IMR-90 (cell line): ENCODE measurements at regions not wholly inside any gene's neighbourhood (a gene's known extent, or its start where the extent isn't known, plus 50 kb on each side); places are given as distances from the start of the nearest gene placed in this dataset.

Experiments used
- FOS ChIP-seq: fragments of 150-350 bp; IDR thresholded peaks from 2 replicates; pipeline ENCODE4 v1.6.1; 2016; ENCODE audit warnings: low read depth, low read length
- MAZ ChIP-seq: IDR thresholded peaks from 2 replicates; pipeline ENCODE4 v1.6.1; 2012; ENCODE audit warnings: low read depth, mild to moderate bottlenecking, low read length, improper control_type of control experiment, moderate library complexity, borderline replicate concordance
- POLR2A ChIP-seq: IDR thresholded peaks from 2 replicates; pipeline ENCODE4 v1.6.1; 2012; ENCODE audit warnings: mild to moderate bottlenecking, low read depth, low read length
- RFX5 ChIP-seq: IDR thresholded peaks from 2 replicates; pipeline ENCODE4 v1.8.0; 2012; ENCODE audit warnings: low read depth, mild to moderate bottlenecking, low read length, moderate library complexity
- TF ChIP-seq, protein P1 (sequence below): conservative IDR thresholded peaks from 2 replicates; pipeline ENCODE4 v1.5.1; 2012; ENCODE audit warnings: mild to moderate bottlenecking, low read depth, low read length, improper control_type of control experiment

DNA sequence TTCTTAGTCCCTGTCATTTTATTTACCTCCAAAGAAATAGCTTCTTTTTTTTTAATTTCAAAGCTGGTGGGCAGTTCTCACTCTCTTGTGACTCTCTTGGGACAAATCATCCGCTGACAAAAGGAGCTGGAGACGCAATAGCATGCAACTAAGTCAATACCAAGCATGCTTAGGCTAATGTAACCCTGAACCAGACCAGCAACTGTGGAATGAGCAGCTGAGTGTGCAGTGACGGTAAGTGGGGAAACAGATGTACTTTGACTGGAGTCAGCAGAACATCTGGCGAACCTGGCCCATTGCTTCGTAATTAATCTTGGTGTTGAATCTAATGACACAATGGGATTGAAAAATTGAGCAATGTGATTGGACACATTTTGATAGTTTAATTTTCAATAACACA lies 280.7 kb upstream of the PLXNA2 start:
- TF ChIP-seq, protein P1, sequence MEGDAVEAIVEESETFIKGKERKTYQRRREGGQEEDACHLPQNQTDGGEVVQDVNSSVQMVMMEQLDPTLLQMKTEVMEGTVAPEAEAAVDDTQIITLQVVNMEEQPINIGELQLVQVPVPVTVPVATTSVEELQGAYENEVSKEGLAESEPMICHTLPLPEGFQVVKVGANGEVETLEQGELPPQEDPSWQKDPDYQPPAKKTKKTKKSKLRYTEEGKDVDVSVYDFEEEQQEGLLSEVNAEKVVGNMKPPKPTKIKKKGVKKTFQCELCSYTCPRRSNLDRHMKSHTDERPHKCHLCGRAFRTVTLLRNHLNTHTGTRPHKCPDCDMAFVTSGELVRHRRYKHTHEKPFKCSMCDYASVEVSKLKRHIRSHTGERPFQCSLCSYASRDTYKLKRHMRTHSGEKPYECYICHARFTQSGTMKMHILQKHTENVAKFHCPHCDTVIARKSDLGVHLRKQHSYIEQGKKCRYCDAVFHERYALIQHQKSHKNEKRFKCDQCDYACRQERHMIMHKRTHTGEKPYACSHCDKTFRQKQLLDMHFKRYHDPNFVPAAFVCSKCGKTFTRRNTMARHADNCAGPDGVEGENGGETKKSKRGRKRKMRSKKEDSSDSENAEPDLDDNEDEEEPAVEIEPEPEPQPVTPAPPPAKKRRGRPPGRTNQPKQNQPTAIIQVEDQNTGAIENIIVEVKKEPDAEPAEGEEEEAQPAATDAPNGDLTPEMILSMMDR = no peak
- TF ChIP-seq RFX5 (no peak), POLR2A (no peak), FOS (no peak), MAZ (no peak)
